Common myeloid progenitor, CD34-positive (primary cell): ENCODE measurements at regions not wholly inside any gene's neighbourhood (a gene's known extent, or its start where the extent isn't known, plus 50 kb on each side); places are given as distances from the start of the nearest gene placed in this dataset.
A peak's percentile ranks its signal among the peaks of the same experiment; 100 is the strongest.

Source experiments
- CTCF ChIA-PET: fragments of 350-600 bp; sonication (Branson Sonifier 250); formaldehyde crosslinking; loops from one replicate; lab custom pipeline; 2021; ENCODE audit warnings: antibody characterized with exemption; lab: Charles Lee
- POLR2A ChIA-PET: fragments of 350-600 bp; sonication (Branson Sonifier 250); formaldehyde crosslinking; loops from one replicate; lab custom pipeline; 2021; ENCODE audit warnings: antibody characterized with exemption; lab: Charles Lee
- DNase-seq, 3 donors: peaks; one replicate each; pipeline versions ENCODE4 v3.0.0 to v3.0.0-alpha.2; 2013
- H3K27ac ChIP-seq, 2 experiments: 1 replicate in 1 of 2; 2 replicates in 1 of 2; pipeline ENCODE4 v1.7.0; 2013; ENCODE audit warnings: inconsistent platforms in 2 of 2, low read length in 2 of 2, mild to moderate bottlenecking in 2 of 2, low read depth in 1 of 2, moderate library complexity in 1 of 2; ENCODE audit not compliant: severe bottlenecking in 2 of 2, insufficient read depth in 1 of 2, poor library complexity in 1 of 2
- H3K27me3 ChIP-seq, 5 experiments: replicated peaks in 2 of 5; 1 replicate in 3 of 5; 2 replicates in 2 of 5; pipeline versions ENCODE4 v1.6.1 to v1.7.0; 2013; ENCODE audit warnings: low read length in 4 of 5, mild to moderate bottlenecking in 2 of 5, moderate library complexity in 2 of 5, inconsistent platforms in 1 of 5; ENCODE audit not compliant: insufficient read depth in 5 of 5, control insufficient read depth in 4 of 5
- H3K36me3 ChIP-seq, 4 experiments: 1 replicate in 2 of 4; 2 replicates in 2 of 4; pipeline versions ENCODE4 v1.6.1 to v1.7.0; 2013; ENCODE audit warnings: low read length in 3 of 4, control low read depth in 1 of 4, mild to moderate bottlenecking in 1 of 4; ENCODE audit not compliant: control insufficient read depth in 4 of 4, insufficient read depth in 4 of 4
- H3K4me1 ChIP-seq, 4 experiments: 1 replicate in 3 of 4; 2 replicates in 1 of 4; pipeline versions ENCODE4 v1.6.1 to v1.7.1; 2013; ENCODE audit warnings: low read length in 3 of 4, mild to moderate bottlenecking in 3 of 4, control low read depth in 1 of 4, inconsistent platforms in 1 of 4, moderate library complexity in 1 of 4; ENCODE audit not compliant: control insufficient read depth in 4 of 4, insufficient read depth in 4 of 4; ENCODE audit errors: control extremely low read depth in 1 of 4
- H3K4me3 ChIP-seq, 7 experiments: 1 replicate in 4 of 7; 2 replicates in 3 of 7; pipeline versions ENCODE4 v1.5.1 to v1.7.0; 2013; ENCODE audit warnings: mild to moderate bottlenecking in 7 of 7, low read length in 6 of 7, moderate library complexity in 6 of 7, inconsistent platforms in 2 of 7, low read depth in 2 of 7, control low read depth in 1 of 7; ENCODE audit not compliant: insufficient read depth in 4 of 7, control insufficient read depth in 1 of 7; ENCODE audit errors: extremely low read depth in 1 of 7
- H3K9me3 ChIP-seq, 5 experiments: 1 replicate in 4 of 5; 2 replicates in 1 of 5; pipeline versions ENCODE4 v1.6.1 to v1.7.1; 2013; ENCODE audit warnings: low read length in 4 of 5, mild to moderate bottlenecking in 2 of 5, inconsistent platforms in 1 of 5, low read depth in 1 of 5, moderate library complexity in 1 of 5; ENCODE audit not compliant: control insufficient read depth in 4 of 5, insufficient read depth in 2 of 5; ENCODE audit errors: control extremely low read depth in 1 of 5
- WGBS: methylation state at CpG from one replicate; pipeline ENCODE4 v1.1.5; 2013; ENCODE audit not compliant: insufficient coverage; 5-methylcytosine and 5-hydroxymethylcytosine counted together

DNA sequence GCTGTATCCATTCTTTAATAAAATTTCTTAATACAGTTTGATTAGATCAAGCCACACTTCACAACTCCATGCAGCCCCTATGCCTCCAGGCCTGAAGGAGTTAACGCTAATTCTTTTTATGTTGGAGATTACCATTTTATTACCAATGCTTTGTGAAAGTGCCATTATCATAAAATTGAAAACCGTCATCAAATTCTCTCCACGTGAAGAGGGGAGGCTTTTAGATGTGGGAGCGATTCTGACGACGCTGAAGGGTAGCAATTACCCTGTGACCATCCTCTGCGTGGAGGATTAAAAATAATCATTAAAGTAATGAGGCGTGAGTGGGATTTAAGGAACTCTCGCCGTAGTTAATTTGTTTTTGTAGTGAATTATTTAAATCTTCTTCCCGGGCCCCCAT lies 278.8 kb downstream of the CRLF2 start:
- Histone ChIP-seq H3K27ac (no peak overlapping the region), H3K36me3 (no peaks in the 10 kb centered on the region), H3K27me3 (peaks cover 0 to 8% (median 2%) of the 10 kb centered on the region in 5 experiments), H3K9me3 (no peaks in the 10 kb centered on the region), H3K4me3 (no peak overlapping the region), H3K4me1 (no peaks in the 10 kb centered on the region)
- DNase-seq: no peak
- CTCF ChIA-PET: no interaction called here
- WGBS: 78% methylated on average over 9 of the region's 11 CpGs
- POLR2A ChIA-PET: no interaction called here

DNA sequence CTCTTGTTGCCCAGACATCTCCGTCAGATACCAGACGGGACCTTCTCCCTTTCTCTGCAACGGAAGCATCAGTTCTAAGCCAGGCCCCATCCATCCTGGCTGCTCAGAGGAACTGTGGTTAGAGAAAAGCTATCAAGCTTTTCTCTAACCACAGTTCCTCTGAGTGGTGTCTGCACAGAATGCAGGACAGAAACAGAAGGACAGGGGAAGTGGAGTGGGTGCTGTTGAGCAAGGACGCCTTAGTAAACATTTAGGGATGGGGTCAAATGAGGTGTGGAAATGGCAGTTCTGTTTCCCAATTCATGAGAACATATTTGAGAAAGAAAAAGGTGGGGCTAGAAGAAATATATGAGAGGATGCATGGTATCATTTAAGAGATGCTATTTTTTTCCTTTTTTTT lies 283.8 kb downstream of the CRLF2 start:
- ChIA-PET POLR2A (no interaction called here), CTCF (no interaction called here)
- H3K27ac ChIP-seq: no peak overlapping the region
- no peaks in the 10 kb centered on the region for H3K4me1 ChIP-seq
- DNase-seq: peak in 2 of 3 donors; percentile 49 to 58
- no peaks in the 10 kb centered on the region for H3K27me3 ChIP-seq
- 57% methylated on average over 3 of the region's 4 CpGs for WGBS
- H3K4me3 ChIP-seq: no peak overlapping the region
- H3K9me3 ChIP-seq: no peaks in the 10 kb centered on the region
- no peaks in the 10 kb centered on the region for H3K36me3 ChIP-seq

DNA sequence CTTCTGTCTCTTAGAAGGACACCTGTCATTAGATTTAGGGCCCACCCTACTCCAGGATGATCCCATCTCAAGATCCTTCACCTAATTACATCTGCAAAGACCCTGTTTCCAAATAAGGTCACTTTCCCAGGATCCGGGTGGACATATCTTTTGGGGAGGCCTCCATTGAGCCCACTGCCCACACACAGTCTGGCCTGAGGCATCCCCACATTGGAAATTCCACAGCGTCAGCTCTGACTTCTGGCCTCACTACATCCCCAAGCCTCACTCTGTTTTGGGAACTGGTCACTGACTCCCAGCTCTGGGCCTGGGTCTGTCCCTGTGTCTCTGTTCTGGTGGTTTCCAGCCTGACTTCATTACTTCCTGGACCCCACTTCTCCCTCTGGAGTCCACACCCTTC lies 285.5 kb downstream of the CRLF2 start:
- WGBS: 97% methylated on average over 2 of the region's 2 CpGs
- no peak for DNase-seq
- POLR2A ChIA-PET: no interaction called here
- Histone ChIP-seq H3K4me3 (no peak overlapping the region), H3K36me3 (no peaks in the 10 kb centered on the region), H3K9me3 (no peaks in the 10 kb centered on the region), H3K27me3 (no peaks in the 10 kb centered on the region), H3K4me1 (no peaks in the 10 kb centered on the region), H3K27ac (no peak overlapping the region)
- CTCF ChIA-PET: no interaction called here

DNA sequence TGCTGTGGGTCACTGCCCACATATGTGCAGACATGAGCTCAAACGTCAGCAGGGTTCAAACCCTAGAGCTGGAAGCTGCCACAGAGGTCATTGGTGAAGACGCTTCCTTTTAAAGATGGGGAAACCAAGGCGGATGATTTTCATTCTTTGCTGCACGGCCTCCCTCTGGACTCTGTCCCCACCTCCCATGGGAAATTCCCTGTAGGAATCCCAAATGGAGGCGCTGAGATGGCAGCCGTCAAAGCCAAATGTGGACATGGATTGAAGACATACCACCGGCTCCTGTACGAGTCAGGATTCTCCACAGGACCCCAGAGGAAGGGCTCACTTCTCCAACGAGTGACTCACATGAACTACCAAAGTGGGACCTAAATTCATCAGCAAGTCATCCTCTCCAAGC lies 286.4 kb downstream of the CRLF2 start:
- 90% methylated on average over 8 of the region's 9 CpGs for WGBS
- DNase-seq: no peak
- no peak overlapping the region for H3K27ac ChIP-seq
- no peaks in the 10 kb centered on the region for H3K9me3 ChIP-seq
- ChIA-PET POLR2A (no interaction called here), CTCF (no interaction called here)
- no peak overlapping the region for H3K4me3 ChIP-seq
- H3K4me1 ChIP-seq: no peaks in the 10 kb centered on the region
- no peaks in the 10 kb centered on the region for H3K27me3 ChIP-seq
- no peaks in the 10 kb centered on the region for H3K36me3 ChIP-seq

DNA sequence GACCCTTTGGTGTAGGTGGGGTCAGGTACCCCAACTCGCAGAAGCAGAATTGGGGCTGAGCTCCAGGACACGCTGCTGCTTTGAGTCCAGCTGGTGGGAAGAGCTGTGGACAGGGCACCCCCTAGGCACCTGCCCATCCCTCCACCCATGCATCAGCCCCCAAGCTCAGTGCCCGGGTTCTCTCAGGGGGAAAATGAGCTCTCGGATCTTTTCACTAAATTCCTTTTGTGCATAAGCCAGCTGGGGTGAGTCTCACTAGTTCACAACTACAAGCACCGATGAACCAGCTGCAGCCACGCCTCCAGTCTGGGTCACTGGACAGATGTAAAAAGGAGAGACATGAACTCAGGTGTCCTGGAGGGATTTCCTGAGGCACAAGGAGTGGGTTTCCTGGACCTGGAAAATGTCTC lies 286.8 kb downstream of the CRLF2 start:
- no peak overlapping the region for H3K4me3 ChIP-seq
- DNase-seq: no peak
- no peak overlapping the region for H3K27ac ChIP-seq
- POLR2A ChIA-PET: no interaction called here
- H3K27me3 ChIP-seq: no peaks in the 10 kb centered on the region
- H3K4me1 ChIP-seq: no peaks in the 10 kb centered on the region
- CTCF ChIA-PET: no interaction called here
- WGBS: 83% methylated on average over 4 of the region's 6 CpGs
- H3K36me3 ChIP-seq: no peaks in the 10 kb centered on the region
- no peaks in the 10 kb centered on the region for H3K9me3 ChIP-seq

DNA sequence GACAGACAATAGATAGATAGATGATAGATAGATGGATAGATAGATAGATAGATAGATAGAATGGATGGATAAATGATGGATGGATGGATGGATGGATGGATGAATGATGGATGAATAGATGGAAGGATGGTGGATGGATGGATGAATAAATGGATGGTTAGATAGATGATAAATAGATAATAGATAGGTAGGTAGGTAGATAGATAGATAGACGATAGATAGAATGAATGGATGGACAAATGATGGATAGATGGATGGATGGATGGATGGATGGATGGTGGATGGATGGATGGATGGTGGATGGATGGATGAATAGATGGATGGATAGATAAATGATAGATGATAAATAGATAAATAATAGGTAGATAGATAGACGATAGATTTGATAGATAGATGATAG lies 287.4 kb downstream of the CRLF2 start:
- Histone ChIP-seq H3K27ac (no peak overlapping the region), H3K4me1 (no peaks in the 10 kb centered on the region), H3K36me3 (no peaks in the 10 kb centered on the region), H3K4me3 (no peak overlapping the region), H3K9me3 (no peaks in the 10 kb centered on the region), H3K27me3 (peaks cover 0 to 5% (median 3%) of the 10 kb centered on the region in 5 experiments)
- POLR2A ChIA-PET: no interaction called here
- CTCF ChIA-PET: no interaction called here
- DNase-seq: no peak
- WGBS: 100% methylated on average over 2 of the region's 2 CpGs

DNA sequence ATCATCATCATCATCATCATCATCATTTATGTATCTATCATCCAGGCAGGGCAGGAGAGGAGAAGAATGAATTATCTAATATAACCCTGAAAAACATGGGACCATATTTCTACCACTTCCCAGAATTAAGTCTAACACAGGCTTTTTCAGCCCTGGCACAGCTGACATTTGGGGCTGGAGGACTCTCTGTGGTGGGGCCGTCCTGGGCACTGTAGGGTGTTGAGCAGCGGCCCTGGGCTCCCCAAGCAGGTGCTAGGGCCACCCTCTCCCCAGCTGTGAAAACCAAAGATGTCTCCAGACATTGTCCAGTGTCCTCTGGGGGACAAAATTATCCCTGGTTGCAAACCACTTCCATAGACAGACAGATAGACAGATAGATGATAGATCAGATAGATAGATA lies 288.4 kb downstream of the CRLF2 start:
- peaks cover 0 to 8% (median 3%) of the 10 kb centered on the region in 5 experiments for H3K27me3 ChIP-seq
- no peaks in the 10 kb centered on the region for H3K36me3 ChIP-seq
- ChIA-PET CTCF (no interaction called here), POLR2A (no interaction called here)
- DNase-seq: peak in 2 of 3 donors; percentile 43 to 48
- H3K9me3 ChIP-seq: no peaks in the 10 kb centered on the region
- no peaks in the 10 kb centered on the region for H3K4me1 ChIP-seq
- H3K4me3 ChIP-seq: no peak overlapping the region
- 86% methylated on average over 2 of the region's 2 CpGs for WGBS
- H3K27ac ChIP-seq: no peak overlapping the region
